T-helper 17 cell (primary cell): ENCODE measurements at regions not wholly inside any gene's neighbourhood (a gene's known extent, or its start where the extent isn't known, plus 50 kb on each side); places are given as distances from the start of the nearest gene placed in this dataset.

Source experiments
- ATAC-seq: fragments of 150-1000 bp; cut with Tn5 transposase; 2 replicates; pipeline ENCODE4 v1.10.0; 2021; ENCODE audit warnings: mild to moderate bottlenecking, moderate library complexity
- DNase-seq, 3 donors: peaks; one replicate each; pipeline versions ENCODE4 v3.0.0 to v3.0.0-alpha.2; 2020 to 2021
- H3K9me3 ChIP-seq: one replicate; pipeline ENCODE4 v1.7.0; 2013; ENCODE audit warnings: low read length, mild to moderate bottlenecking; ENCODE audit not compliant: control insufficient read depth, poor library complexity, severe bottlenecking
- H3K27ac Mint-ChIP-seq: one replicate; pipeline ENCODE4 v1.8.0; 2022; ENCODE audit warnings: mild to moderate bottlenecking, moderate library complexity, mixed read lengths
- H3K27me3 Mint-ChIP-seq: one replicate; pipeline ENCODE4 v1.8.0; 2022; ENCODE audit warnings: mixed read lengths
- H3K36me3 Mint-ChIP-seq: one replicate; pipeline ENCODE4 v1.8.0; 2022; ENCODE audit warnings: low read depth, mixed read lengths
- H3K4me1 Mint-ChIP-seq: one replicate; pipeline ENCODE4 v1.8.0; 2022; ENCODE audit warnings: mild to moderate bottlenecking, mixed read lengths
- H3K4me3 Mint-ChIP-seq: one replicate; pipeline ENCODE4 v1.8.0; 2022; ENCODE audit warnings: mild to moderate bottlenecking, moderate library complexity, mixed read lengths

GRCh38 chr15:70557521-70558258 is 205.7 kb downstream of the UACA start:
- ATAC-seq (no peak), DNase-seq (no peak)
- no peaks in the 10 kb centered on the region for H3K36me3 Mint-ChIP-seq
- peaks cover 18% of the 10 kb centered on the region for H3K4me1 Mint-ChIP-seq
- no peaks in the 10 kb centered on the region for H3K9me3 ChIP-seq
- H3K4me3 Mint-ChIP-seq = no peak overlapping the region
- no peaks in the 10 kb centered on the region for H3K27me3 Mint-ChIP-seq
- no peak overlapping the region for H3K27ac Mint-ChIP-seq

DNA sequence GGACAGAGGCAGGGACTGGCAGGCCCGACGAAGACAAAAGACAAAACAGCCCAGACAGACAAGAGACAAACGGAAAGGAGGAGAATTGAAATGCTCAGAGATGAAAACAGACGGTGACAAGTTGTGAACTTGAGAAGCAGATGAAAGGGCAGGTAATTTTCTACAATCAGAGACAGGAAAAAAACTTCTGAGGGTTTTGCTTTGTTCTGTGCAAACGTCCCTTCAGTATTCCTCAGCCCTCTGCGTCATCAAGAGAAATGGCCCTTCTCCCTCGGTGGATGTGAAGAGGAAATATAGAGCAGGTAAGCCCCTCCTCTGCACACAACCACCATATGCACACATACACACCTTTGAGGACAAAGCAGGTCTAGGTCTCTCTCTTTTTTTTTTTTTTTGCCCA is 206.6 kb downstream of the UACA start:
- Mint-ChIP-seq H3K4me1 (peaks cover 14% of the 10 kb centered on the region), H3K4me3 (no peak overlapping the region), H3K27me3 (no peaks in the 10 kb centered on the region), H3K27ac (no peak overlapping the region), H3K36me3 (no peaks in the 10 kb centered on the region)
- ATAC-seq = peak; percentile 26
- H3K9me3 ChIP-seq = no peaks in the 10 kb centered on the region
- no peak for DNase-seq

DNA sequence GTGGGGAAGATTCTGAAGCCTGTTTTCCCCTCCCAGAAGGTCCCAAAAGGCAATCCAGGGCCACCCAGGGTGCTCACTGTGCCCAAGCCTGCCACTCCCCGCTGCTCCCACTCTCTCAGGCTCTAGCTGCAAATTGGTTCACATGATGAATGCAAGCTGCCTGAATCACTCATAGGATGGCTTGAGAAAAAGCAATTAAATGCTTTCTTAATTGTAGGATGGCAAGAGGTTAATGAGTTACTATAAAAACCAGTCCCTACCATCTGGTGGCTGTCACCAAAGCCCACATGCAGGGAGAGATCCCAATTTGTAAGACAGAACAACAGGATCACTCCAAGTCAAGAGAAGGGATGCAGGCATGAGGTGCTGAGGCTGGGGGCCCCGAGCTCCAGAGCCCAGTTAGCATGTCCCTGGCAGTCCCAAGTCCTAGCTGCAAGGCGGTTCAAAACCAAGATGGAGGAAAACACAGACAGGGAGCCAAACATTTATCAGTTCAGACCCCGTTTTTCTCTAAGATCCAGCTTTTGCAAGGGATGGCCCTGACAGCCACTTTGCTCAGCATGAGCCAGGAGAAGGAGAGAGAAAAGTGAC is 207.1 kb downstream of the UACA start:
- H3K27ac Mint-ChIP-seq = no peak overlapping the region
- H3K36me3 Mint-ChIP-seq = no peaks in the 10 kb centered on the region
- H3K4me3 Mint-ChIP-seq = no peak overlapping the region
- H3K4me1 Mint-ChIP-seq = peaks cover 9% of the 10 kb centered on the region
- no peaks in the 10 kb centered on the region for H3K9me3 ChIP-seq
- ATAC-seq (no peak), DNase-seq (no peak)
- no peaks in the 10 kb centered on the region for H3K27me3 Mint-ChIP-seq

- H3K9me3 ChIP-seq = no peaks in the 10 kb centered on the region
- H3K4me3 Mint-ChIP-seq = no peak overlapping the region
- DNase-seq (no peak), ATAC-seq (no peak)
- H3K27ac Mint-ChIP-seq = no peak overlapping the region
- H3K27me3 Mint-ChIP-seq = no peaks in the 10 kb centered on the region
- H3K36me3 Mint-ChIP-seq = no peaks in the 10 kb centered on the region
- H3K4me1 Mint-ChIP-seq = peaks cover 4% of the 10 kb centered on the region
These were observed 207.6 kb downstream of the UACA start for GRCh38 chr15:70555713-70556112.

GRCh38 chr15:70547846-70548487 is 215.4 kb downstream of the UACA start:
- Mint-ChIP-seq H3K36me3 (no peaks in the 10 kb centered on the region), H3K27me3 (no peaks in the 10 kb centered on the region), H3K27ac (no peak overlapping the region), H3K4me3 (no peak overlapping the region), H3K4me1 (peaks cover 8% of the 10 kb centered on the region)
- H3K9me3 ChIP-seq = no peaks in the 10 kb centered on the region
- ATAC-seq (no peak), DNase-seq (no peak)

- peak overlapping the region; percentile 81 for H3K27ac Mint-ChIP-seq
- peaks cover 2% of the 10 kb centered on the region for H3K36me3 Mint-ChIP-seq
- ATAC-seq = no peak
- H3K27me3 Mint-ChIP-seq = peaks cover 9% of the 10 kb centered on the region
- no peak overlapping the region for H3K4me3 Mint-ChIP-seq
- peaks cover 8% of the 10 kb centered on the region for H3K4me1 Mint-ChIP-seq
- no peaks in the 10 kb centered on the region for H3K9me3 ChIP-seq
- DNase-seq = no peak
These were observed 217.8 kb downstream of the UACA start for GRCh38 chr15:70545526-70545925.

GRCh38 chr15:70541511-70541910 is 221.8 kb downstream of the UACA start:
- Mint-ChIP-seq H3K27ac (no peak overlapping the region), H3K4me1 (peaks cover 18% of the 10 kb centered on the region), H3K36me3 (peaks cover 4% of the 10 kb centered on the region), H3K4me3 (no peak overlapping the region), H3K27me3 (peaks cover 11% of the 10 kb centered on the region)
- ATAC-seq (no peak), DNase-seq (no peak)
- no peaks in the 10 kb centered on the region for H3K9me3 ChIP-seq

DNA sequence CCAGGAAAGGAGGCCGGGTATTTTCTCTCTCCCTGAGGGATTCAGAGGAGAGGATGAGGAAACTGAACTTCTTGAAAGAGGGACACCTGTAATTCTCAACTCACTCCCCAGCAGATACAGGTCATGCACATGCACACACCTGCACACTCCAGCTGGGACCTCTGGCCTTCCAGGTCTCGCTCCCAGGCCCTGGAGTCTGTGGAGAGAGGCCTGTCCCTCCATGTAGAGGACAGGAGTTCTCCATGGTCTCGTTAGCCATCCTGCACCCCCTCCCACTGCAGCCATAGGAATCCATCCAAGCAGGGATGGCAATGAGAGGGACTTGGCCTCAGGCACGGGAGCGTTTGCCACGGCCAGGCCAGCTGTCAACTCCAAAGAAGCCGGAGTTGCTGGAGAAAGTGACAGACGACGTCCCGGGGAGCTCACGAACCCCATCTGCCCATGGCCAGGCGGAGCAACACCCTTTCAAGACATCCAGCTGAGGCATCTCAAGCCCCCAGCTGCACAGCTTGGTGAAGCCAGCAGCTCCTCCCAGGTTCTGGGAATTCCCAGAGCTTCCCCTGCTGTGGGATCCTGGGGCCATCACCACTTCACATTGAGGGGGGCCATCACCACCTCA is 223.3 kb downstream of the UACA start:
- peaks cover 11% of the 10 kb centered on the region for H3K27me3 Mint-ChIP-seq
- no peak overlapping the region for H3K4me3 Mint-ChIP-seq
- ATAC-seq = no peak
- H3K36me3 Mint-ChIP-seq = peaks cover 4% of the 10 kb centered on the region
- no peak for DNase-seq
- peaks cover 25% of the 10 kb centered on the region for H3K4me1 Mint-ChIP-seq
- H3K27ac Mint-ChIP-seq = no peak overlapping the region
- H3K9me3 ChIP-seq = no peaks in the 10 kb centered on the region

GRCh38 chr15:70539409-70539808 is 223.9 kb downstream of the UACA start:
- Mint-ChIP-seq H3K4me1 (peaks cover 31% of the 10 kb centered on the region), H3K27me3 (peaks cover 11% of the 10 kb centered on the region), H3K27ac (no peak overlapping the region), H3K4me3 (no peak overlapping the region), H3K36me3 (peaks cover 4% of the 10 kb centered on the region)
- H3K9me3 ChIP-seq = no peaks in the 10 kb centered on the region
- DNase-seq = no peak
- no peak for ATAC-seq

GRCh38 chr15:70538278-70538677 is 225.1 kb downstream of the UACA start:
- H3K9me3 ChIP-seq = no peaks in the 10 kb centered on the region
- no peak for ATAC-seq
- DNase-seq = no peak
- Mint-ChIP-seq H3K27me3 (peaks cover 11% of the 10 kb centered on the region), H3K4me3 (no peak overlapping the region), H3K4me1 (peaks cover 41% of the 10 kb centered on the region), H3K36me3 (peaks cover 4% of the 10 kb centered on the region), H3K27ac (peak overlapping the region; percentile 59)

- peak overlapping the region; percentile 91 for H3K4me3 Mint-ChIP-seq
- H3K4me1 Mint-ChIP-seq = peaks cover 50% of the 10 kb centered on the region
- H3K9me3 ChIP-seq = no peaks in the 10 kb centered on the region
- H3K27me3 Mint-ChIP-seq = peaks cover 6% of the 10 kb centered on the region
- ATAC-seq (no peak), DNase-seq (no peak)
- H3K36me3 Mint-ChIP-seq = peaks cover 4% of the 10 kb centered on the region
- peak overlapping the region; percentile 93 for H3K27ac Mint-ChIP-seq
These were observed 227.4 kb downstream of the UACA start for GRCh38 chr15:70535955-70536338.

GRCh38 chr15:70535071-70535954 is 228.0 kb downstream of the UACA start:
- peak overlapping the region; percentile 93 for H3K27ac Mint-ChIP-seq
- peaks cover under 1% of the 10 kb centered on the region for H3K27me3 Mint-ChIP-seq
- no peaks in the 10 kb centered on the region for H3K9me3 ChIP-seq
- H3K36me3 Mint-ChIP-seq = peaks cover 3% of the 10 kb centered on the region
- peak; percentile 94 for ATAC-seq
- peak; percentile 22 to 43 (median 30) for DNase-seq
- H3K4me1 Mint-ChIP-seq = peaks cover 53% of the 10 kb centered on the region
- H3K4me3 Mint-ChIP-seq = peak overlapping the region; percentile 91
